Thyroid gland (tissue), 4 donors: ENCODE measurements at regions not wholly inside any gene's neighbourhood (a gene's known extent, or its start where the extent isn't known, plus 50 kb on each side); places are given as distances from the start of the nearest gene placed in this dataset.

Experiments
- POLR2A ChIP-seq, 2 donors: fragments of 450-650 bp; IDR thresholded peaks; one replicate each; pipeline ENCODE4 v1.6.1; 2017; ENCODE audit warnings: antibody characterized with exemption in 2 of 2, mild to moderate bottlenecking in 2 of 2, moderate library complexity in 1 of 2
- TF ChIP-seq, protein P1 (sequence below), 6 experiments: fragments of 200-600 bp in 3 of 6; fragments of 450-650 bp in 3 of 6; sonication (generic) in 3 of 6; IDR thresholded peaks; one replicate each; pipeline ENCODE4 v1.5.1; 2016 to 2019; ENCODE audit warnings: antibody characterized with exemption in 6 of 6, mild to moderate bottlenecking in 2 of 6, inconsistent platforms in 1 of 6, moderate library complexity in 1 of 6

DNA sequence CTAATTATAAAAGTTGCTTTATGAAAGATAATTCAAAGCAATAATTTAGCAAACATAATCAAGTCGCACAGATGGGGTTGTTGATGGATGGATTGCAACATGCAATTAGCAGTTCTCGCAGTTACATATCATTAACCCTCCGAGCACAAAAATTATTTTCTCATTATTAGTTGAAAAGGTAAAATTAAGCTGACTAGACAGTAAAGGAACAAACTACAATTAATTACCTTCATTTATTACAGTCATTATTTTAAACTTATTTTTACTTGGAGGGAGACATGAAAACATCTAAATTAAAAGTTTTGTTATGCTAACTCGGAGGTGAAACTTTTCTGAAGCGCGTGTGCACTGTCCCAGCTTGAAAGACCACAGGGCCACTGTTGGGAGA is 146.9 kb downstream of the PHETA1 start:
- TF ChIP-seq, protein P1, sequence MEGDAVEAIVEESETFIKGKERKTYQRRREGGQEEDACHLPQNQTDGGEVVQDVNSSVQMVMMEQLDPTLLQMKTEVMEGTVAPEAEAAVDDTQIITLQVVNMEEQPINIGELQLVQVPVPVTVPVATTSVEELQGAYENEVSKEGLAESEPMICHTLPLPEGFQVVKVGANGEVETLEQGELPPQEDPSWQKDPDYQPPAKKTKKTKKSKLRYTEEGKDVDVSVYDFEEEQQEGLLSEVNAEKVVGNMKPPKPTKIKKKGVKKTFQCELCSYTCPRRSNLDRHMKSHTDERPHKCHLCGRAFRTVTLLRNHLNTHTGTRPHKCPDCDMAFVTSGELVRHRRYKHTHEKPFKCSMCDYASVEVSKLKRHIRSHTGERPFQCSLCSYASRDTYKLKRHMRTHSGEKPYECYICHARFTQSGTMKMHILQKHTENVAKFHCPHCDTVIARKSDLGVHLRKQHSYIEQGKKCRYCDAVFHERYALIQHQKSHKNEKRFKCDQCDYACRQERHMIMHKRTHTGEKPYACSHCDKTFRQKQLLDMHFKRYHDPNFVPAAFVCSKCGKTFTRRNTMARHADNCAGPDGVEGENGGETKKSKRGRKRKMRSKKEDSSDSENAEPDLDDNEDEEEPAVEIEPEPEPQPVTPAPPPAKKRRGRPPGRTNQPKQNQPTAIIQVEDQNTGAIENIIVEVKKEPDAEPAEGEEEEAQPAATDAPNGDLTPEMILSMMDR (IDR thresholded peaks at IDR 0.05): no peak
- TF ChIP-seq POLR2A (IDR thresholded peaks at IDR 0.05): no peak
